Coronary artery (tissue), 2 donors: ENCODE measurements at regions not wholly inside any gene's neighbourhood (a gene's known extent, or its start where the extent isn't known, plus 50 kb on each side); places are given as distances from the start of the nearest gene placed in this dataset.
"Not testable (repeated sequence)": the region's sequence is repeated elsewhere in the genome, so short reads cannot be mapped to it uniquely, and the experiment has no call there.

Experiments used
- DNase-seq: peaks from one replicate; pipeline ENCODE4 v3.0.0-alpha.2; 2017; ENCODE audit warnings: low spot score
- H3K27ac ChIP-seq, 2 donors: fragments of 200-600 bp; sonication (generic); one replicate each; pipeline ENCODE4 v1.5.1; 2016 to 2019
- H3K4me3 ChIP-seq: fragments of 200-600 bp; sonication (generic); 2 replicates; pipeline ENCODE4 v1.5.1; 2016; ENCODE audit warnings: mild to moderate bottlenecking, moderate library complexity
- CTCF ChIP-seq: fragments of 200-600 bp; sonication (generic); IDR thresholded peaks from one replicate; pipeline ENCODE4 v1.5.1; 2019; ENCODE audit warnings: antibody characterized with exemption

- TF ChIP-seq CTCF, result no peak
- no peak overlapping the region for H3K27ac ChIP-seq
- H3K4me3 ChIP-seq, result no peak overlapping the region
- DNase-seq, result no peak
Measured at GRCh38 chr5:112579599-112580170, 158.0 kb upstream of the APC start.

- Histone ChIP-seq H3K27ac (no peak overlapping the region), H3K4me3 (no peak overlapping the region)
- TF ChIP-seq CTCF, result no peak
Measured at GRCh38 chr5:112581811-112582320, 155.8 kb upstream of the APC start.

GRCh38 chr5:112583166-112583565 lies 154.5 kb upstream of the APC start:
- peak; percentile 12 for DNase-seq
- no peak for TF ChIP-seq CTCF
- no peak overlapping the region for H3K27ac ChIP-seq
- H3K4me3 ChIP-seq, result no peak overlapping the region

More at GRCh38 chr5:112581811-112582320, 155.8 kb upstream of the APC start:
- DNase-seq, result no peak

GRCh38 chr5:112584781-112585180 lies 152.9 kb upstream of the APC start:
- TF ChIP-seq CTCF, result no peak
- DNase-seq, result no peak

GRCh38 chr5:112586596-112587062 lies 151.1 kb upstream of the APC start:
- DNase-seq, result no peak
- H3K4me3 ChIP-seq, result no peak overlapping the region
- TF ChIP-seq CTCF, result no peak
- no peak overlapping the region for H3K27ac ChIP-seq

More at GRCh38 chr5:112584781-112585180, 152.9 kb upstream of the APC start:
- Histone ChIP-seq H3K27ac (no peak overlapping the region), H3K4me3 (no peak overlapping the region)

GRCh38 chr5:112590858-112591257 lies 146.8 kb upstream of the APC start:
- H3K4me3 ChIP-seq, H3K27ac ChIP-seq, DNase-seq: not testable (repeated sequence)

- no peak overlapping the region for H3K27ac ChIP-seq
- no peak overlapping the region for H3K4me3 ChIP-seq
- no peak for DNase-seq
- TF ChIP-seq CTCF, result no peak
Measured at GRCh38 chr5:112594095-112594850, 143.4 kb upstream of the APC start.
